ENCODE measurements at regions not wholly inside any gene's neighbourhood (a gene's known extent, or its start where the extent isn't known, plus 50 kb on each side); places are given as distances from the start of the nearest gene placed in this dataset.

GRCh38 chr7:13155188-13155587 is 467.8 kb downstream of the ARL4A start:
- TF ChIP-seq TCF12 (IDR thresholded peaks at IDR 0.05; ENCODE audit: low read depth) (no peak), MAX (IDR thresholded peaks at IDR 0.05) (no peak), YY1 (IDR thresholded peaks at IDR 0.05; ENCODE audit: low read depth) (no peak), NFIC (IDR thresholded peaks at IDR 0.05) (no peak), USF1 (IDR thresholded peaks at IDR 0.05) (no peak), ZBTB7A (IDR thresholded peaks at IDR 0.05; ENCODE audit: low read depth) (no peak), CEBPB (IDR thresholded peaks at IDR 0.05) (no peak), TAF1 (IDR thresholded peaks at IDR 0.05; ENCODE audit: low read depth) (no peak), TEAD4 (IDR thresholded peaks at IDR 0.05) (no peak), CREB1 (IDR thresholded peaks at IDR 0.05; ENCODE audit: low read depth) (no peak), EP300 (IDR thresholded peaks at IDR 0.05; ENCODE audit: borderline replicate concordance) (no peak), REST (IDR thresholded peaks at IDR 0.05; ENCODE audit: low read depth) (no peak)

- TF ChIP-seq CEBPB (IDR thresholded peaks at IDR 0.05) (no peak), RAD21 (IDR thresholded peaks at IDR 0.05; ENCODE audit: low read depth) (no peak), USF1 (IDR thresholded peaks at IDR 0.05) (no peak), NFIC (IDR thresholded peaks at IDR 0.05) (no peak), CREB1 (IDR thresholded peaks at IDR 0.05; ENCODE audit: low read depth) (no peak), TAF1 (IDR thresholded peaks at IDR 0.05; ENCODE audit: low read depth) (no peak), YY1 (IDR thresholded peaks at IDR 0.05; ENCODE audit: low read depth) (no peak), TCF12 (IDR thresholded peaks at IDR 0.05; ENCODE audit: low read depth) (no peak), MAX (IDR thresholded peaks at IDR 0.05) (no peak), EGR1 (IDR thresholded peaks at IDR 0.05) (no peak), TEAD4 (IDR thresholded peaks at IDR 0.05) (no peak), REST (IDR thresholded peaks at IDR 0.05; ENCODE audit: low read depth) (no peak), ZBTB7A (IDR thresholded peaks at IDR 0.05; ENCODE audit: low read depth) (no peak), FOXM1 (IDR thresholded peaks at IDR 0.05; ENCODE audit: borderline replicate concordance, low read depth) (no peak), EP300 (IDR thresholded peaks at IDR 0.05; ENCODE audit: borderline replicate concordance) (no peak)
Measured at GRCh38 chr7:13159003-13159402, 471.6 kb downstream of the ARL4A start.

GRCh38 chr7:13159467-13160184 is 472.2 kb downstream of the ARL4A start:
- TF ChIP-seq FOXM1 (IDR thresholded peaks at IDR 0.05; ENCODE audit: borderline replicate concordance, low read depth) (no peak), EP300 (IDR thresholded peaks at IDR 0.05; ENCODE audit: borderline replicate concordance) (no peak), TAF1 (IDR thresholded peaks at IDR 0.05; ENCODE audit: low read depth) (no peak), TCF12 (IDR thresholded peaks at IDR 0.05; ENCODE audit: low read depth) (no peak), CEBPB (IDR thresholded peaks at IDR 0.05) (no peak), USF1 (IDR thresholded peaks at IDR 0.05) (no peak), NFIC (IDR thresholded peaks at IDR 0.05) (no peak), EGR1 (IDR thresholded peaks at IDR 0.05) (no peak), MAX (IDR thresholded peaks at IDR 0.05) (no peak), REST (IDR thresholded peaks at IDR 0.05; ENCODE audit: low read depth) (no peak), ZBTB7A (IDR thresholded peaks at IDR 0.05; ENCODE audit: low read depth) (no peak), CREB1 (IDR thresholded peaks at IDR 0.05; ENCODE audit: low read depth) (no peak)
